IMR-90 (cell line): ENCODE measurements at regions not wholly inside any gene's neighbourhood (a gene's known extent, or its start where the extent isn't known, plus 50 kb on each side); places are given as distances from the start of the nearest gene placed in this dataset.
"Not testable (repeated sequence)": the region's sequence is repeated elsewhere in the genome, so short reads cannot be mapped to it uniquely, and the experiment has no call there.

Experiments
- ATAC-seq: fragments of 200-7000 bp; cut with Tn5 transposase; 2 replicates; pipeline ENCODE4 v1.9.1; 2020; ENCODE audit warnings: low read depth, mild to moderate bottlenecking, moderate library complexity
- BruUV-seq: library from RNA; stranded (reverse); fragments of 400-500 nt; replicated peaks from 2 replicates; lab custom pipeline; 2021; lab: Mats Ljungman, UMichigan
- CTCF ChIA-PET: fragments of 300-600 bp; formaldehyde crosslinking; extraction: SDS; loops from one replicate; lab custom pipeline; 2021; ENCODE audit warnings: antibody characterized with exemption; lab: Yijun Ruan, JAX
- POLR2A ChIA-PET: fragments of 300-600 bp; sonication (Branson Sonifier 250); formaldehyde crosslinking; loops from one replicate; lab custom pipeline; 2022; ENCODE audit warnings: antibody characterized with exemption; ENCODE audit not compliant: unreplicated experiment; lab: Charles Lee
- DNase-seq: peaks from one replicate; pipeline ENCODE4 v3.0.0; 2013
- H2AFZ ChIP-seq: replicated peaks from 2 replicates; pipeline ENCODE3; 2013; ENCODE audit warnings: low read length, mild to moderate bottlenecking; ENCODE audit not compliant: poor library complexity
- H2AK5ac ChIP-seq: 2 replicates; pipeline ENCODE4 v1.6.1; 2013; ENCODE audit warnings: low read depth, low read length, inconsistent platforms
- H2AK9ac ChIP-seq: replicated peaks from 2 replicates; pipeline ENCODE3; 2013; ENCODE audit warnings: mild to moderate bottlenecking, low read depth, low read length, moderate library complexity; ENCODE audit not compliant: poor library complexity
- H2BK120ac ChIP-seq: 2 replicates; pipeline ENCODE4 v1.6.1; 2013; ENCODE audit warnings: low read depth, low read length, inconsistent platforms
- H2BK15ac ChIP-seq: 3 replicates; pipeline ENCODE4 v1.6.1; 2013; ENCODE audit warnings: low read depth, low read length, inconsistent platforms
- H2BK20ac ChIP-seq: 2 replicates; pipeline ENCODE4 v1.6.1; 2013; ENCODE audit warnings: low read depth, mild to moderate bottlenecking, inconsistent platforms, low read length, moderate library complexity
- H2BK5ac ChIP-seq: 2 replicates; pipeline ENCODE4 v1.6.1; 2013; ENCODE audit warnings: mild to moderate bottlenecking, low read depth, low read length, inconsistent platforms; ENCODE audit not compliant: poor library complexity, severe bottlenecking
- H3K14ac ChIP-seq: replicated peaks from 2 replicates; pipeline ENCODE4 v1.6.1; 2013; ENCODE audit warnings: low read depth, low read length, inconsistent platforms
- H3K18ac ChIP-seq: 2 replicates; pipeline ENCODE4 v1.6.1; 2013; ENCODE audit warnings: low read depth, low read length, control low read depth
- H3K23ac ChIP-seq: 2 replicates; pipeline ENCODE4 v1.6.1; 2013; ENCODE audit warnings: low read depth, low read length, inconsistent platforms
- H3K27ac ChIP-seq: 2 replicates; pipeline ENCODE4 v1.5.1; 2013; ENCODE audit warnings: mild to moderate bottlenecking, control low read depth, low read length; ENCODE audit not compliant: insufficient read depth
- H3K27me3 ChIP-seq: 2 replicates; pipeline ENCODE4 v1.6.1; 2013; ENCODE audit warnings: low read length; ENCODE audit not compliant: control insufficient read depth, insufficient read depth
- H3K36me3 ChIP-seq: 2 replicates; pipeline ENCODE4 v1.6.1; 2013; ENCODE audit warnings: low read length, mixed read lengths; ENCODE audit not compliant: control insufficient read depth, insufficient read depth
- H3K4ac ChIP-seq: 2 replicates; pipeline ENCODE4 v1.6.1; 2013; ENCODE audit warnings: low read depth, low read length, inconsistent platforms
- H3K4me1 ChIP-seq: 2 replicates; pipeline ENCODE4 v1.6.1; 2013; ENCODE audit warnings: low read length, mixed read lengths; ENCODE audit not compliant: control insufficient read depth, insufficient read depth
- H3K4me2 ChIP-seq: 2 replicates; pipeline ENCODE4 v1.6.1; 2013; ENCODE audit warnings: low read depth, mild to moderate bottlenecking, control low read depth, low read length, moderate library complexity
- H3K4me3 ChIP-seq: 2 replicates; pipeline ENCODE4 v1.5.1; 2013; ENCODE audit warnings: low read depth, mild to moderate bottlenecking, control low read depth, low read length, moderate library complexity; ENCODE audit not compliant: insufficient read depth
- H3K56ac ChIP-seq: 2 replicates; pipeline ENCODE4 v1.6.1; 2013; ENCODE audit warnings: low read length, inconsistent platforms; ENCODE audit not compliant: insufficient read depth; ENCODE audit errors: extremely low read depth
- H3K79me1 ChIP-seq, 2 experiments: 2 replicates each; pipeline ENCODE4 v1.6.1; 2013; ENCODE audit warnings: low read length in 2 of 2, inconsistent platforms in 1 of 2, low read depth in 1 of 2
- H3K9ac ChIP-seq: 2 replicates; pipeline ENCODE4 v1.6.1; 2013; ENCODE audit warnings: low read depth, low read length, control low read depth
- H3K9me1 ChIP-seq: 2 replicates; pipeline ENCODE4 v1.6.1; 2013; ENCODE audit warnings: low read length, inconsistent platforms; ENCODE audit not compliant: insufficient read depth
- H3K9me3 ChIP-seq: 2 replicates; pipeline ENCODE4 v1.6.1; 2013; ENCODE audit warnings: low read length; ENCODE audit not compliant: control insufficient read depth, insufficient read depth
- H4K20me1 ChIP-seq: 2 replicates; pipeline ENCODE4 v1.6.1; 2013; ENCODE audit warnings: low read length, inconsistent platforms; ENCODE audit not compliant: insufficient read depth
- H4K5ac ChIP-seq: 2 replicates; pipeline ENCODE4 v1.6.1; 2013; ENCODE audit warnings: mild to moderate bottlenecking, low read depth, low read length, control low read depth
- H4K8ac ChIP-seq, 2 experiments: 2 replicates each; pipeline ENCODE4 v1.6.1; 2013; ENCODE audit warnings: low read depth in 2 of 2, low read length in 2 of 2, control low read depth in 1 of 2, inconsistent platforms in 1 of 2
- H4K91ac ChIP-seq: 2 replicates; pipeline ENCODE4 v1.6.1; 2013; ENCODE audit warnings: low read depth, low read length, inconsistent platforms; ENCODE audit not compliant: insufficient read depth
- WGBS, 2 experiments: methylation state at CpG; one replicate each; pipeline versions ENCODE4 v1.1.5 to v1.1.7; 2013; ENCODE audit warnings: missing lambda C conversion rate in 2 of 2; ENCODE audit not compliant: insufficient read length in 1 of 2; ENCODE audit errors: extremely low coverage in 2 of 2; 5-methylcytosine and 5-hydroxymethylcytosine counted together
- dilution Hi-C: fragments of 300-500 bp; cut with HindIII; formaldehyde crosslinking; loops from one replicate; pipeline ENCODE4 v1.14.3; 2018; ENCODE audit warnings: low sequenced_read_pairs; ENCODE audit not compliant: unreplicated experiment
- in situ Hi-C: fragments of 300-500 bp; cut with MboI; formaldehyde crosslinking; loops from 3 replicates; pipeline ENCODE4 v1.14.3; 2019; ENCODE audit warnings: low sequenced_read_pairs, inconsistent platforms, mixed read lengths
- intact Hi-C: fragments of 100-400 bp; cut with micrococcal nuclease; formaldehyde crosslinking; loops from 2 replicates; pipeline ENCODE4 v1.10.0; 2022

- H3K4me2 ChIP-seq, CTCF ChIA-PET, H4K5ac ChIP-seq: not testable (repeated sequence)
These were observed 309.9 kb downstream of the TP53TG3F start for GRCh38 chr16:33769180-33769846.

DNA sequence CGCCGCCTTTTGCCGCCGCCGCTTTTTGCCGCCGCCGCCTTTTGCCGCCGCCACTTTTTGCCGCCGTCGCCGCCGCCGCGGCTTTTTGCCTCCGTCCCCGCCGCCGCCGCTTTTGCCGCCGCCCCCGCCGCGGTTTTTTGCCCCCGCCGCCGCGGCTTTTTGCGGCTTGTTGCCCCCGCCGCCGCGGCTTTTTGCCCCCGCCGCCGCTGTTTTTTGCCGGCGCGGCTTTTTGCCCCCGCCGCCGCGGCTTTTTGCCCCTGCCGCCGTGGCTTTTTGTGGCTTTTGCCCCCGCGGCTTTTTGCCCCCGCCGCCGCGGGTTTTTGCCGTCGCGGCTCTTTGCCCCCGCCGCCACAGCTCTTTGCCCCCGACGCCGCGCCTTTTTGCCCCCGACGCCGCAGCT, 311.1 kb downstream of the TP53TG3F start:
- WGBS, 2 experiments, result 57% methylated on average over 6 of the region's 66 CpGs; no CpG with 5 or more reads in 1 of the 2 experiments
- H3K36me3 ChIP-seq, H3K4me3 ChIP-seq, H3K27ac ChIP-seq, H3K27me3 ChIP-seq, H3K4me1 ChIP-seq, H3K14ac ChIP-seq, POLR2A ChIA-PET, H4K91ac ChIP-seq, H2AK5ac ChIP-seq, H3K79me1 ChIP-seq, H3K56ac ChIP-seq, H3K9ac ChIP-seq, intact Hi-C loops, H4K8ac ChIP-seq, H3K9me3 ChIP-seq, H2BK15ac ChIP-seq, H4K20me1 ChIP-seq, DNase-seq, H2BK120ac ChIP-seq, BruUV-seq, in situ Hi-C loops, H2AFZ ChIP-seq, H2AK9ac ChIP-seq, H3K9me1 ChIP-seq, CTCF ChIA-PET, H3K18ac ChIP-seq, H3K4me2 ChIP-seq, H3K23ac ChIP-seq, dilution Hi-C loops, H2BK5ac ChIP-seq, H3K4ac ChIP-seq, H2BK20ac ChIP-seq, ATAC-seq, H4K5ac ChIP-seq: not testable (repeated sequence)

More at GRCh38 chr16:33769180-33769846, 309.9 kb downstream of the TP53TG3F start:
- H2AFZ ChIP-seq, H3K36me3 ChIP-seq, H3K27me3 ChIP-seq, H3K27ac ChIP-seq, H2BK120ac ChIP-seq, intact Hi-C loops, H2AK9ac ChIP-seq, H3K4me1 ChIP-seq, H3K18ac ChIP-seq, H3K14ac ChIP-seq, POLR2A ChIA-PET, H4K91ac ChIP-seq, dilution Hi-C loops, H3K9me3 ChIP-seq, H2AK5ac ChIP-seq, H3K79me1 ChIP-seq, H4K20me1 ChIP-seq, H3K9me1 ChIP-seq, H3K9ac ChIP-seq, H3K4me3 ChIP-seq, ATAC-seq, H3K56ac ChIP-seq, DNase-seq, H2BK5ac ChIP-seq, H3K4ac ChIP-seq, H2BK15ac ChIP-seq, H3K23ac ChIP-seq, H4K8ac ChIP-seq, BruUV-seq, H2BK20ac ChIP-seq, in situ Hi-C loops: not testable (repeated sequence)
- no CpG with 5 or more reads among the region's 25 CpGs for WGBS, 2 experiments
